ENCODE measurements at regions not wholly inside any gene's neighbourhood (a gene's known extent, or its start where the extent isn't known, plus 50 kb on each side); places are given as distances from the start of the nearest gene placed in this dataset.

DNA sequence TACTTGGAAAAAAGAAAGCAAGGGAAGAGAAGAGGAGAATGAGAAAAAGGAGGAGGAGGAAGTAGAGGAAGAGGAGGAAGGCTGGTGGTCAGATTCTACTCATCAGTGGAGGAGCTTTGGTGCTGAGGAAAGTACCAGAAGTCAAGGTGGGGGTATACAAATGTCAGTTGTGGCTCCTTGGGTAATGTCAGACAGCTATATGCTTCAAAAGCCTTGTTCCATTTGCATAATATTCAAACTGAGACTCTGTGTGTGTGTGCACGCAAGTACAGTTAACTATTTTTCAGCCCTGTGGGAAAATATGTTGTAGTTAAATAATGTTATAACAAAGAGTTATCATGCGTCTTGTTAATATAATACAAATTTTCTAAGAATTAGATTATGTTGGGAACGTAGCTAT lies 609.7 kb downstream of the PDCD6IP start:
- TF ChIP-seq CTCF (IDR thresholded peaks at IDR 0.05; ENCODE audit: low read depth, low read length, missing control alignments), result no peak
- no peaks in the 10 kb centered on the region for H3K36me3 ChIP-seq (replicated peaks)
- no peak for DNase-seq
- H3K27ac ChIP-seq, result no peak overlapping the region
- H3K27me3 ChIP-seq (replicated peaks), result no peaks in the 10 kb centered on the region
- H3K4me3 ChIP-seq (ENCODE audit: low read depth, low read length), result no peak overlapping the region
- in situ Hi-C loops (cut with HindIII; ENCODE audit: low pct_ligation_motif_present, low sequenced_read_pairs), result no loop called here

- Histone ChIP-seq H3K4me3 (ENCODE audit: low read depth, low read length) (no peak overlapping the region), H3K36me3 (replicated peaks) (no peaks in the 10 kb centered on the region), H3K27ac (no peak overlapping the region), H3K27me3 (replicated peaks) (no peaks in the 10 kb centered on the region)
- no peak for DNase-seq
- in situ Hi-C loops (cut with HindIII; ENCODE audit: low pct_ligation_motif_present, low sequenced_read_pairs), result no loop called here
- no peak for TF ChIP-seq CTCF (IDR thresholded peaks at IDR 0.05; ENCODE audit: low read depth, low read length, missing control alignments)
Observed at GRCh38 chr3:34411596-34411995, 613.2 kb downstream of the PDCD6IP start.

- no peaks in the 10 kb centered on the region for H3K27me3 ChIP-seq (replicated peaks)
- DNase-seq, result peak; percentile 1
- in situ Hi-C loops (cut with HindIII; ENCODE audit: low pct_ligation_motif_present, low sequenced_read_pairs), result no loop called here
Observed at GRCh38 chr3:34419801-34420200, 621.4 kb downstream of the PDCD6IP start.

DNA sequence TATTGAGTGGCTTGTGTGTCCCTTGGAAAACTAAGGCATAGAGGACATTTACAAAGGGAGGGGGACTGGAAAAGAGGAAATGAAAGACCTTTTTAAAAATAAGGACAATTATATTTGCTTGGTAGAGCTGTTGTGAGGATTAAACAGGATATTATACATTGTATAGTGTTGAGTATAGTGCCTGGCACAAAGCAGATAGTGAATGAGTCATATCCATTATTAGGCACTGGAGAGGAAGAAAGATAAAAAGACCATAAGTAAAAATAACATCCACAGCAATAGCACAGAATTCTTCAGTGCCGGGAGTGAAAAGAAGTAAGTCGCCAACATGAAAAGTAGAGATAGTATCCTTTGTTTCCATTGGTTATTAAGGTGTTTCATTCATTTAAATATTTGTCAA lies 623.3 kb downstream of the PDCD6IP start:
- H3K4me3 ChIP-seq (ENCODE audit: low read depth, low read length), result no peak overlapping the region
- no peak overlapping the region for H3K27ac ChIP-seq
- H3K36me3 ChIP-seq (replicated peaks), result no peaks in the 10 kb centered on the region
- H3K27me3 ChIP-seq (replicated peaks), result no peaks in the 10 kb centered on the region
- in situ Hi-C loops (cut with HindIII; ENCODE audit: low pct_ligation_motif_present, low sequenced_read_pairs), result no loop called here
- TF ChIP-seq CTCF (IDR thresholded peaks at IDR 0.05; ENCODE audit: low read depth, low read length, missing control alignments), result no peak
- no peak for DNase-seq

More at GRCh38 chr3:34419801-34420200, 621.4 kb downstream of the PDCD6IP start:
- no peaks in the 10 kb centered on the region for H3K36me3 ChIP-seq (replicated peaks)
- H3K4me3 ChIP-seq (ENCODE audit: low read depth, low read length), result no peak overlapping the region
- no peak for TF ChIP-seq CTCF (IDR thresholded peaks at IDR 0.05; ENCODE audit: low read depth, low read length, missing control alignments)
- H3K27ac ChIP-seq, result no peak overlapping the region

GRCh38 chr3:34439796-34440195 lies 641.4 kb downstream of the PDCD6IP start:
- DNase-seq, result no peak
- no peaks in the 10 kb centered on the region for H3K27me3 ChIP-seq (replicated peaks)
- in situ Hi-C loops (cut with HindIII; ENCODE audit: low pct_ligation_motif_present, low sequenced_read_pairs), result no loop called here

More at GRCh38 chr3:34439796-34440195, 641.4 kb downstream of the PDCD6IP start:
- Histone ChIP-seq H3K4me3 (ENCODE audit: low read depth, low read length) (no peak overlapping the region), H3K36me3 (replicated peaks) (no peaks in the 10 kb centered on the region), H3K27ac (no peak overlapping the region)
- TF ChIP-seq CTCF (IDR thresholded peaks at IDR 0.05; ENCODE audit: low read depth, low read length, missing control alignments), result no peak

All from brain microvascular endothelial cell (primary cell).